PFSK-1 (cell line): ENCODE measurements at regions not wholly inside any gene's neighbourhood (a gene's known extent, or its start where the extent isn't known, plus 50 kb on each side); places are given as distances from the start of the nearest gene placed in this dataset.

Experiments used
- POLR2AphosphoS5 ChIP-seq: IDR thresholded peaks from 2 replicates; pipeline ENCODE4 v1.6.1; 2012; ENCODE audit warnings: low read depth, mild to moderate bottlenecking, control low read depth, low read length, moderate library complexity
- SIN3A ChIP-seq: IDR thresholded peaks from 2 replicates; pipeline ENCODE4 v1.6.1; 2012; ENCODE audit warnings: mild to moderate bottlenecking, low read length, moderate library complexity, borderline replicate concordance; ENCODE audit not compliant: insufficient read depth
- TAF1 ChIP-seq: IDR thresholded peaks from 2 replicates; pipeline ENCODE4 v1.6.1; 2012; ENCODE audit warnings: low read length, control low read depth, borderline replicate concordance; ENCODE audit not compliant: insufficient read depth
- TF ChIP-seq, protein P1 (sequence below), 2 experiments: IDR thresholded peaks; 2 replicates each; pipeline versions ENCODE4 v1.6.1 to v1.8.0; 2011 to 2012; ENCODE audit warnings: low read depth in 2 of 2, low read length in 2 of 2, control low read depth in 1 of 2, inconsistent platforms in 1 of 2, mild to moderate bottlenecking in 1 of 2, moderate library complexity in 1 of 2; ENCODE audit not compliant: insufficient read depth in 1 of 2

DNA sequence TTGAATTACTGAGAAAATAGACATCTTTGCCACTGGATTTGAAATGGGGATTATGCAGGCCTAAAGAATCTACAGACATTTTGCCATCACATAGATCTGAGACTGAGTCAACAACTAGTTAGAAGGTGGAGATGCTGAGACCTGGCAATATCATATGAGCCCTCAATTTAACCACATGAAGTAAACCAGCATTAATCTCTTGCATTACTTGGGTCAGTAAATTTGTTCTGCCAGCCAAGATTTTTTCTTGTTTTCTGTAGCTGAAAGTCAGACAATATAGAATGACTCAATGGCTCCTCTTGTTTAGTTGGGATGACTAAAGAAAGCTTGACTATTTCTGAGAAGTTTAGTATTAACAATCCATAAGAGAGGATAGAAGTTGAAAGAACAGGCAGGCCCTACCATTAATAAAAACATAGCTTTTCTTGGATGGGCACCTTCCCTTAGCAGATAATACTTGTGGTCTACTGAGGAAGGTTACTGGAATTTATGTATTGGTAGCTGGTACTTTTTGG is 396.7 kb upstream of the SORCS1 start:
- no peak for TF ChIP-seq POLR2AphosphoS5
- TF ChIP-seq, protein P1, sequence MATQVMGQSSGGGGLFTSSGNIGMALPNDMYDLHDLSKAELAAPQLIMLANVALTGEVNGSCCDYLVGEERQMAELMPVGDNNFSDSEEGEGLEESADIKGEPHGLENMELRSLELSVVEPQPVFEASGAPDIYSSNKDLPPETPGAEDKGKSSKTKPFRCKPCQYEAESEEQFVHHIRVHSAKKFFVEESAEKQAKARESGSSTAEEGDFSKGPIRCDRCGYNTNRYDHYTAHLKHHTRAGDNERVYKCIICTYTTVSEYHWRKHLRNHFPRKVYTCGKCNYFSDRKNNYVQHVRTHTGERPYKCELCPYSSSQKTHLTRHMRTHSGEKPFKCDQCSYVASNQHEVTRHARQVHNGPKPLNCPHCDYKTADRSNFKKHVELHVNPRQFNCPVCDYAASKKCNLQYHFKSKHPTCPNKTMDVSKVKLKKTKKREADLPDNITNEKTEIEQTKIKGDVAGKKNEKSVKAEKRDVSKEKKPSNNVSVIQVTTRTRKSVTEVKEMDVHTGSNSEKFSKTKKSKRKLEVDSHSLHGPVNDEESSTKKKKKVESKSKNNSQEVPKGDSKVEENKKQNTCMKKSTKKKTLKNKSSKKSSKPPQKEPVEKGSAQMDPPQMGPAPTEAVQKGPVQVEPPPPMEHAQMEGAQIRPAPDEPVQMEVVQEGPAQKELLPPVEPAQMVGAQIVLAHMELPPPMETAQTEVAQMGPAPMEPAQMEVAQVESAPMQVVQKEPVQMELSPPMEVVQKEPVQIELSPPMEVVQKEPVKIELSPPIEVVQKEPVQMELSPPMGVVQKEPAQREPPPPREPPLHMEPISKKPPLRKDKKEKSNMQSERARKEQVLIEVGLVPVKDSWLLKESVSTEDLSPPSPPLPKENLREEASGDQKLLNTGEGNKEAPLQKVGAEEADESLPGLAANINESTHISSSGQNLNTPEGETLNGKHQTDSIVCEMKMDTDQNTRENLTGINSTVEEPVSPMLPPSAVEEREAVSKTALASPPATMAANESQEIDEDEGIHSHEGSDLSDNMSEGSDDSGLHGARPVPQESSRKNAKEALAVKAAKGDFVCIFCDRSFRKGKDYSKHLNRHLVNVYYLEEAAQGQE (IDR thresholded peaks at IDR 0.05; ENCODE audit: insufficient read depth in 1 of 2, low read depth in 2 of 2, low read length in 2 of 2): no peak
- no peak for TF ChIP-seq SIN3A
- no peak for TF ChIP-seq TAF1
